Kidney epithelial cell (primary cell): ENCODE measurements at regions not wholly inside any gene's neighbourhood (a gene's known extent, or its start where the extent isn't known, plus 50 kb on each side); places are given as distances from the start of the nearest gene placed in this dataset.

Experiments used
- DNase-seq: peaks from one replicate; pipeline ENCODE4 v3.0.0-alpha.2; 2010; ENCODE audit warnings: low read depth
- H3K27me3 ChIP-seq: 2 replicates; pipeline ENCODE4 v1.6.0; 2011; ENCODE audit warnings: low read length; ENCODE audit not compliant: control insufficient read depth, insufficient read depth
- H3K36me3 ChIP-seq: 2 replicates; pipeline ENCODE4 v1.5.1; 2011; ENCODE audit warnings: low read length; ENCODE audit not compliant: control insufficient read depth, insufficient read depth
- H3K4me3 ChIP-seq: 2 replicates; pipeline ENCODE4 v1.5.1; 2011; ENCODE audit warnings: low read depth, mild to moderate bottlenecking, control low read depth, low read length
- CTCF ChIP-seq: IDR thresholded peaks from 2 replicates; pipeline ENCODE4 v1.5.1; 2011; ENCODE audit warnings: mild to moderate bottlenecking, moderate library complexity, low read length, control low read depth, inconsistent platforms; ENCODE audit not compliant: insufficient read depth, poor library complexity, severe bottlenecking

DNA sequence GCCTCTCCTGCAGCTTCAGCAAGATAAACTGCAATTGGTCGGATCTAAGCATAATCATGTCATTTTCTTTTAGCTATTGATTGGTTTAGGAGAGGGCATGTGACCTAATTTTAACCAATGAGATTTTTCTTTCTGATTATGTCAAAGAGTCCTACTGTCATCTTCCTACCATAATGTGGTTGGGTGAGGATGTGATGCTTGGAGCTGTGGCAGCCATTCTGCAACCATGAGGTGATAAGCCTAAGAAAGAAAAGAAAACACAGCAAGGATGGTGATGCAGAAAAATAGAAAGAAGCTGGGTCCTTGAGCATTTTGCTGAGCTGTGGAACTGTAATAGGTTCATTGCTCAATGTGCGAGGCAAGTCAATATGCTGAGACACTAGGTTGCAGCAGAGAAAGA, 121.7 kb upstream of the CRHR1 start:
- TF ChIP-seq CTCF, result no peak
- H3K4me3 ChIP-seq, result no peak overlapping the region
- no peak for DNase-seq
- H3K27me3 ChIP-seq, result peaks cover 8% of the 10 kb centered on the region
- H3K36me3 ChIP-seq, result no peaks in the 10 kb centered on the region

- TF ChIP-seq CTCF, result no peak
- H3K4me3 ChIP-seq, result no peak overlapping the region
- H3K36me3 ChIP-seq, result no peaks in the 10 kb centered on the region
- no peak for DNase-seq
- peaks cover 10% of the 10 kb centered on the region for H3K27me3 ChIP-seq
Observed at GRCh38 chr17:45663772-45664171, 120.3 kb upstream of the CRHR1 start.

GRCh38 chr17:45664921-45665320, 119.2 kb upstream of the CRHR1 start:
- Histone ChIP-seq H3K36me3 (no peaks in the 10 kb centered on the region), H3K4me3 (no peak overlapping the region), H3K27me3 (peaks cover 10% of the 10 kb centered on the region)
- no peak for DNase-seq
- TF ChIP-seq CTCF, result no peak

- peaks cover 10% of the 10 kb centered on the region for H3K27me3 ChIP-seq
- H3K4me3 ChIP-seq, result no peak overlapping the region
- H3K36me3 ChIP-seq, result no peaks in the 10 kb centered on the region
- DNase-seq, result no peak
- no peak for TF ChIP-seq CTCF
Observed at GRCh38 chr17:45666046-45666600, 118.0 kb upstream of the CRHR1 start.

DNA sequence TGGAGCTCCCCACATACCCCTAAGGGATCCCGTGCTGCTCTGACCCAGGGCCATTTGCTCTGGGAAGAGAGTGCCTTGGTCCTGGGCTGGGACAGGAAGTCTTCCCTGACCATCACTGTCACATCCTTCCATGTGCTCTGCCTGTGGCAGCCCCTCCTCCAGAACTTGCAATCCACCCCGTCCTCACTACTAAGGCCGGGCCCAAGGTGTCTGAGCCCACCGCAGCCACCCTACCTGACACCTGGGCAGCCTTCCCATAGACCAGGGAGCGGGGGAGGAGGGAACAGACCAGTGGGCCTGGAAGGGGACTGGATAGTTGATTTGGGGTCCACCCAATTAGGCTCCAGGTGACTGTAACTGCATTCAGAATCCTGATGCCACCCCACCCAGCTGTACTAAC, 117.5 kb upstream of the CRHR1 start:
- no peak for TF ChIP-seq CTCF
- Histone ChIP-seq H3K27me3 (peaks cover 10% of the 10 kb centered on the region), H3K4me3 (no peak overlapping the region), H3K36me3 (no peaks in the 10 kb centered on the region)
- no peak for DNase-seq

GRCh38 chr17:45667591-45668171, 116.4 kb upstream of the CRHR1 start:
- Histone ChIP-seq H3K4me3 (no peak overlapping the region), H3K27me3 (peaks cover 10% of the 10 kb centered on the region), H3K36me3 (no peaks in the 10 kb centered on the region)
- TF ChIP-seq CTCF, result no peak
- DNase-seq, result no peak
